ENCODE measurements at regions not wholly inside any gene's neighbourhood (a gene's known extent, or its start where the extent isn't known, plus 50 kb on each side); places are given as distances from the start of the nearest gene placed in this dataset.

- no peak for DNase-seq (ENCODE audit: low read depth in 1 of 2, low spot score in 2 of 2)
- no peak overlapping the region for H2AK5ac ChIP-seq (ENCODE audit: low read depth, low read length)
- H2AFZ ChIP-seq (ENCODE audit: low read length): no peak overlapping the region
- POLR2A ChIA-PET (ENCODE audit: partially characterized antibody): no interaction called here
- no peaks in the 10 kb centered on the region for H4K20me1 ChIP-seq (replicated peaks in 1 of 2; ENCODE audit: control insufficient read depth in 1 of 2, insufficient read depth in 2 of 2, low read length in 2 of 2)
- no peak overlapping the region for H3K14ac ChIP-seq (ENCODE audit: insufficient read length)
- WGBS, 2 experiments (ENCODE audit: extremely low coverage in 1 of 2, insufficient coverage in 1 of 2, insufficient read length in 1 of 2, insufficient replicate concordance in 2 of 2, low coverage in 1 of 2, low lambda C conversion rate in 2 of 2, missing lambda C conversion rate in 1 of 2): 97% methylated on average over 10 of the region's 10 CpGs; no CpG with 5 or more reads in 1 of the 2 experiments
- no peak overlapping the region for H2BK20ac ChIP-seq (ENCODE audit: low read length)
- H2BK12ac ChIP-seq (ENCODE audit: low read depth, low read length): no peak overlapping the region
- H3K23me2 ChIP-seq (ENCODE audit: low read depth, low read length): no peaks in the 10 kb centered on the region
- no peaks in the 10 kb centered on the region for H3K79me2 ChIP-seq (ENCODE audit: control insufficient read depth in 1 of 2, insufficient read depth in 2 of 2, low read length in 2 of 2)
- H3K9me3 ChIP-seq (ENCODE audit: insufficient read depth in 2 of 2, low read depth in 1 of 2, low read length in 1 of 2): no peaks in the 10 kb centered on the region
- no peak overlapping the region for H4K5ac ChIP-seq (ENCODE audit: insufficient read length, low read depth, low read length)
- no peak overlapping the region for H3K23ac ChIP-seq (ENCODE audit: insufficient read length)
- no peak overlapping the region for H3K56ac ChIP-seq (replicated peaks; ENCODE audit: insufficient read length, low read depth, low read length)
- H3K4me2 ChIP-seq (ENCODE audit: insufficient read depth in 1 of 2, low read depth in 2 of 2, low read length in 2 of 2): no peak overlapping the region
- CTCF ChIA-PET (ENCODE audit: partially characterized antibody): interaction anchor here (0.6 to 2.8 kb wide), 4 partner anchors 19 to 227 kb away, joined by 4 to 14 read pairs (median 6); no protein-coding TSS in a partner anchor
- H2BK15ac ChIP-seq (ENCODE audit: low read length): no peak overlapping the region
- no peak overlapping the region for H3K9ac ChIP-seq (replicated peaks in 1 of 4; ENCODE audit: extremely low read depth in 1 of 4, low read depth in 3 of 4, low read length in 3 of 4)
- no peak overlapping the region for H3K18ac ChIP-seq (ENCODE audit: extremely low read depth, low read length)
- no peak for TF ChIP-seq KDM5A (IDR thresholded peaks at IDR 0.05; ENCODE audit: low read length)
- TF ChIP-seq USF2 (IDR thresholded peaks at IDR 0.05; ENCODE audit: low read length): no peak
- TF ChIP-seq RFX5 (IDR thresholded peaks at IDR 0.05; ENCODE audit: borderline replicate concordance, low read depth, low read length): no peak
- TF ChIP-seq SIRT6 (IDR thresholded peaks at IDR 0.05; ENCODE audit: low read length): no peak
- TF ChIP-seq JUND (IDR thresholded peaks at IDR 0.05; ENCODE audit: low read length): no peak
- TF ChIP-seq TAF1 (IDR thresholded peaks at IDR 0.05; ENCODE audit: low read depth, low read length): no peak
- TF ChIP-seq JUN (IDR thresholded peaks at IDR 0.05; ENCODE audit: low read depth, low read length): no peak
- no peaks in the 10 kb centered on the region for H3K27me3 ChIP-seq (replicated peaks in 1 of 4; ENCODE audit: control insufficient read depth in 3 of 4, extremely low read depth in 1 of 4, insufficient read depth in 3 of 4, low read length in 3 of 4)
- no peak overlapping the region for H2BK120ac ChIP-seq (replicated peaks; ENCODE audit: low read depth, low read length)
- no peaks in the 10 kb centered on the region for H3K36me3 ChIP-seq (ENCODE audit: control insufficient read depth in 2 of 4, insufficient read depth in 4 of 4, low read length in 3 of 4)
- no peak overlapping the region for H2BK5ac ChIP-seq (ENCODE audit: low read depth, low read length)
- H3K4me3 ChIP-seq (ENCODE audit: extremely low read depth in 1 of 4, insufficient read depth in 2 of 4, low read depth in 3 of 4, low read length in 4 of 4): no peak overlapping the region
- no peak overlapping the region for H4K8ac ChIP-seq (ENCODE audit: extremely low read depth, insufficient read depth, low read length)
- H3K4me1 ChIP-seq (replicated peaks in 1 of 4; ENCODE audit: control insufficient read depth in 3 of 4, insufficient read depth in 4 of 4, low read length in 3 of 4): peaks cover 0 to 5% (median 0%) of the 10 kb centered on the region in 4 experiments; a peak in 1 of 7 replicates
- H3K27ac ChIP-seq (ENCODE audit: low read depth, low read length): no peak overlapping the region
- FAIRE-seq: no peak
- no peak overlapping the region for H4K91ac ChIP-seq (replicated peaks; ENCODE audit: insufficient read length, low read length)
- H3K4ac ChIP-seq (replicated peaks; ENCODE audit: insufficient read length, low read depth, low read length): no peak overlapping the region
- no peaks in the 10 kb centered on the region for H3K79me1 ChIP-seq (ENCODE audit: low read depth, low read length)
Observed at GRCh38 chr1:217929213-217929885, 298.2 kb downstream of the SPATA17 start.
